Fibroblast of peridontal ligament (primary cell): ENCODE measurements at regions not wholly inside any gene's neighbourhood (a gene's known extent, or its start where the extent isn't known, plus 50 kb on each side); places are given as distances from the start of the nearest gene placed in this dataset.
"Not testable (repeated sequence)": the region's sequence is repeated elsewhere in the genome, so short reads cannot be mapped to it uniquely, and the experiment has no call there.

Experiments used
- DNase-seq: peaks from one replicate; pipeline ENCODE4 v3.0.0-alpha.2; 2010; ENCODE audit errors: extremely low read depth

GRCh38 chr12:53870117-53870516, 68.5 kb upstream of the HOXC13 start:
- no peak for DNase-seq

DNA sequence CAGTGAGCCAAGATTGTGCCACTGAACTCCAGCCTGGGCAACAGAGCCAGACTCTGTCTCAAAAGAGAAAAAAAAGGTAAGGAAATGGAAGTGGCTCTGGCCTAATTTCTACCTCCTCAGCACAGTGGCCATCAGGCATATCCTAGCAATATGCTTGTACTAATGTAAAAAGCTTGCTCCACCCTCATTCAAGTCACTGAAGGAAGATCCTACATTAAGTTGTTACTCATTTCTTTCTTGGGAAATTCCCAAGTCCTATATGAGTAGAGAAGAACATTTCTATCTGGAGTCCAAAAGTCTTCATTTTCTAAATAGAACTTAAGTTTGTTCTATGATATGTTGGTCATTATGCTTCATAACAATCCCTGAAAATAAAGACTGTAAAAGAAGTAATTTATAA, 67.3 kb upstream of the HOXC13 start:
- DNase-seq, result no peak

- DNase-seq, result no peak
Measured at GRCh38 chr12:53872367-53872766, 66.3 kb upstream of the HOXC13 start.

DNA sequence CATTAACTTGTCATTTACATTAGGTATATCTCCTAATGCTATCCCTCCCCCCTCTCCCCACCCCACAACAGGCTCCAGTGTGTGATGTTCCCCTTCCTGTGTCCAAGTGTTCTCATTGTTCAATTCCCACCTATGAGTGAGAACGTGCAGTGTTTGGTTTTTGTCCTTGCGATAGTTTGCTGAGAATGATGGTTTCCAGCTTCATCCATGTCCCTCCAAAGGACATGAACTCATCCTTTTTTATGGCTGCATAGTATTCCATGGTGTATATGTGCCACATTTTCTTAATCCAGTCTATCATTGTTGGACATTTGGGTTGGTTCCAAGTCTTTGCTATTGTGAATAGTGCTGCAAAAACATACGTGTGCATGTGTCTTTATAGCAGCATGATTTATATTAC, 60.7 kb upstream of the HOXC13 start:
- not testable (repeated sequence) for DNase-seq

DNA sequence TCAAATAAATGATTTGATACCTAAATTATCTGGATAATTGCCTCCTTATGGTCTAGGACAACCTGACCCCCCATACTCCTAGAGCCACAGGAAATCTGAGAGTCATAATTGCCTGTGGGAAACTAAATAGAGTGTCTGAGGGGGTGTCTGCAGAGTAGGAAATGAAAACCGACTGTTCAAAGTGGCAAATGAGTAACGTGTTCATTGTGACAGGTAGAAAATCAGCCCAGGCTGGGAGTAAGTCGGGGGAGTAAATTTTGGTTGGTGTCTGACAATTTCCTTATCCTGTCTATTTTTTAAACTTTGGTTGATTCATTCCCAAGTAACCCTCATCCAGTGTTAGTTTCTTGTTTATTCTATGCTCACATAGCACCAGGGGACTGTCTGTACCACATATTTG, 51.6 kb upstream of the HOXC13 start:
- no peak for DNase-seq

- DNase-seq, result no peak
Measured at GRCh38 chr12:53887881-53888280, 50.8 kb upstream of the HOXC13 start.
